ENCODE measurements at regions not wholly inside any gene's neighbourhood (a gene's known extent, or its start where the extent isn't known, plus 50 kb on each side); places are given as distances from the start of the nearest gene placed in this dataset.

DNA sequence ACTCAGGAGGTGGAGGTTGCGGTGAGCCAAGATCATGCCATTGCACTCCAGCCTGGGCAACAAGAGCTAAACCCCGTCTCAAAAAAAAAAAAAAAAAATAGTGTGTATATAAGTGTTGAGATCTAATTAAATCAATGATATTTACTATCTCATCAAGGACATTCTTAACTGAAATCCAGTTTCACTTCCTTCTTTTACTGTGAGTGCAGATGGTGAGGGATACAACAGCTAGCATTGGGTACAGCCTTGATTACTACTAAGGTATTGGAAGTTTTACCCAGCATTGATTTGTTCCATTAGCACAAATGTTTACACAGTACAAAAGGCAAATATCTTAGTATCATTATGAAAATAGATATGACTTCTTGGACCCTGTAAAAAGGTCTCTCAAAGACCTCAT, 546.6 kb downstream of the KCTD12 start:
- TF ChIP-seq CTCF (conservative IDR thresholded peaks at IDR 0.05) = no peak
- no peak overlapping the region for H3K27ac ChIP-seq

GRCh38 chr13:76338003-76338402, 548.2 kb downstream of the KCTD12 start:
- H3K27ac ChIP-seq = no peak overlapping the region
- TF ChIP-seq CTCF (conservative IDR thresholded peaks at IDR 0.05) = no peak

DNA sequence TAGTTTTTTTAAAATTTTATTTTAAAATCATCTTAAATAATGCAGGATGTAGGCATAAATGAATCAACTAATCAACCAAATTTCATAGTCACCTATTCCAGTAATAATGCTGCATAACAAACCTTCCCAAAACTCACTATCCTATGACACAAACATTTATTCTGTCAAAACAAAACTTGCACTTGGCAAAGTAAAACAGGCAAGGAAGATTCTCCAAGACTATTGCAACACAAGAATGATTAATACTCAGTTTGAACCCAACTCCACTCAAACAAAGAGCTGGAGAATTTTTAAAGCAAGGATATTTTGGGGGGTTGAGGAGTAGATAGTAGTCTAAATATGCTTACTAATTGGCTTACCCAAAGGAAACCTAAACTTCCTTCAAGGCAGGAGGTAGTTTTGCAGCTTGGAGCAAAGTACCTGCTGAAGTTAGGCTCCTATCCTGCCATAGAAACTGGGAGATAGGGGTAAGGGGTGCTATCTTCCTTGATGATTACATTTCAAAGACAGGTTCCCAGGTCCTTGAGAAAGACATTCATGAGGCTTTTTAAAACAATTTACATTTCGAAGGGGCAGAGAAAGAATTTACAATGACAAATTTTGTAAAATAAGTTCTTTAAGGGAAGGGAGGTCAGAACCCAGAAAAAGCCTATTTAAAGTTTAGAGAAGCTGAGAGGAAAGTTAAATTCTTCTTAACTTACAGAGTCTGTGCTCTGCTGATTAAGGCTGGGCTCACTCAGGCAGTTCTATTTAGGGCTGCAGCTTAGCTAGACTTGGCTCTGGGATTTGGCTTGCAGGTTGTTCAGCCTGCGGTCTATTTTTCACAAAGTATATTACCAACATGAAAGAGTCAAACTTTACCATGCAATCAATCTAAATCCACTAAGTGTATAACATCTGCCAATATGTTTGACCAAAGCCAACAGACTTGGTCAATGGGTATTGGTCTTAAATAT, 549.0 kb downstream of the KCTD12 start:
- no peak overlapping the region for H3K27ac ChIP-seq
- no peak for TF ChIP-seq CTCF (conservative IDR thresholded peaks at IDR 0.05)

DNA sequence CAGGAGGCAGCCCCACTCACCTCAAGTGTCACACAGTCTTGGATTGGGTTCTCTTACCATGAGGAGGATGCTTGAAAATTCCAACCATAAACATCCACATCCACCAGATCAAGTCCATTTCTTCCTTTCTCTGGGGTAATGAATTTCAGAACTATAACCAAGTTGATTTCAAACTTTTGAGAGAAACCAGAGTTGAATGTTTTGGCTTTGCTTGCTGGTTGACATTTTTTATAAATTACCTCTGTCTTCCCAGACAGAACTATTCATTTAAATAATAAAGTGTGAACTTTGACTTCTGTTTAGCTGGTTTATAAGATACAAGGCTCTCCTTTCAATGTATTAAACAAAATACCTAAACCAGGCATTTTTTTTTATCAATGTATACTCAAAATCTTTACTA, 550.7 kb downstream of the KCTD12 start:
- TF ChIP-seq CTCF (conservative IDR thresholded peaks at IDR 0.05) = no peak
- H3K27ac ChIP-seq = no peak overlapping the region

GRCh38 chr13:76331943-76332712, 554.1 kb downstream of the KCTD12 start:
- no peak for TF ChIP-seq CTCF (conservative IDR thresholded peaks at IDR 0.05)
- no peak overlapping the region for H3K27ac ChIP-seq

- H3K27ac ChIP-seq = no peak overlapping the region
- TF ChIP-seq CTCF (conservative IDR thresholded peaks at IDR 0.05) = no peak
These were observed 555.4 kb downstream of the KCTD12 start for GRCh38 chr13:76330761-76331160.

- no peak for TF ChIP-seq CTCF (conservative IDR thresholded peaks at IDR 0.05)
These were observed 556.2 kb downstream of the KCTD12 start for GRCh38 chr13:76329866-76330580.

More at GRCh38 chr13:76329866-76330580, 556.2 kb downstream of the KCTD12 start:
- H3K27ac ChIP-seq = no peak overlapping the region

Data from VCaP (cell line).